NB4 (cell line): ENCODE measurements at regions not wholly inside any gene's neighbourhood (a gene's known extent, or its start where the extent isn't known, plus 50 kb on each side); places are given as distances from the start of the nearest gene placed in this dataset.

ENCODE experiments used
- CTCF ChIP-seq: IDR thresholded peaks from one replicate; pipeline ENCODE4 v1.5.1; 2012; ENCODE audit warnings: low read depth, low read length
- POLR2A ChIP-seq: IDR thresholded peaks from 2 replicates; pipeline ENCODE4 v1.6.1; 2011; ENCODE audit warnings: mild to moderate bottlenecking; ENCODE audit not compliant: insufficient read length; ENCODE audit errors: extremely low read depth

GRCh38 chr2:83951378-83951947, 507.6 kb downstream of the SUCLG1 start:
- no peak for TF ChIP-seq CTCF
- TF ChIP-seq POLR2A, result no peak
